ENCODE measurements at regions not wholly inside any gene's neighbourhood (a gene's known extent, or its start where the extent isn't known, plus 50 kb on each side); places are given as distances from the start of the nearest gene placed in this dataset.

DNA sequence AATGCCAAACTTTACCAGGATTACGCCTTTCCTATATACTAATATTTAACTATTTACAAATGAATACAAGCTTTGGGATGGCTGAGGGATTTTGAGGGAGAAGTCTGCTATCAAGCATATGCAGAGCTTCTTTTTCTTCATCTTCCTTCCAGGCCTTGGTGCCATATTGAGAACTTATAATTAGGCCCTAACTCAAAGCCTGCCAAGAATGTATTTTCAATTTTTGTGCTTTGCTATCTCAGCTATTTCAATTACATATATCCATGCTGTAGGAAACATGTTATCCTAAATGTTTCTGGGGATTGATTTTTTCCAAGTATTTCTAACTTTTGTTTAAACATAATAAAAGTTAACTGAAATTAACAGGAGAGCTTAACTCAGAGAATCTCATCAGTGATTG lies 425.0 kb upstream of the GRM7 start:
- DNase-seq (no peak), ATAC-seq (no peak)
- Histone ChIP-seq H3K36me3 (no peaks in the 10 kb centered on the region), H3K4me3 (no peak overlapping the region), H3K4me1 (no peaks in the 10 kb centered on the region), H3K27ac (no peak overlapping the region), H3K9me3 (peaks cover 0 to 10% of the 10 kb centered on the region in 2 donors), H3K27me3 (no peaks in the 10 kb centered on the region)
- intact Hi-C loops (cut with DNase I) = no loop called here
- TF ChIP-seq, protein P1, sequence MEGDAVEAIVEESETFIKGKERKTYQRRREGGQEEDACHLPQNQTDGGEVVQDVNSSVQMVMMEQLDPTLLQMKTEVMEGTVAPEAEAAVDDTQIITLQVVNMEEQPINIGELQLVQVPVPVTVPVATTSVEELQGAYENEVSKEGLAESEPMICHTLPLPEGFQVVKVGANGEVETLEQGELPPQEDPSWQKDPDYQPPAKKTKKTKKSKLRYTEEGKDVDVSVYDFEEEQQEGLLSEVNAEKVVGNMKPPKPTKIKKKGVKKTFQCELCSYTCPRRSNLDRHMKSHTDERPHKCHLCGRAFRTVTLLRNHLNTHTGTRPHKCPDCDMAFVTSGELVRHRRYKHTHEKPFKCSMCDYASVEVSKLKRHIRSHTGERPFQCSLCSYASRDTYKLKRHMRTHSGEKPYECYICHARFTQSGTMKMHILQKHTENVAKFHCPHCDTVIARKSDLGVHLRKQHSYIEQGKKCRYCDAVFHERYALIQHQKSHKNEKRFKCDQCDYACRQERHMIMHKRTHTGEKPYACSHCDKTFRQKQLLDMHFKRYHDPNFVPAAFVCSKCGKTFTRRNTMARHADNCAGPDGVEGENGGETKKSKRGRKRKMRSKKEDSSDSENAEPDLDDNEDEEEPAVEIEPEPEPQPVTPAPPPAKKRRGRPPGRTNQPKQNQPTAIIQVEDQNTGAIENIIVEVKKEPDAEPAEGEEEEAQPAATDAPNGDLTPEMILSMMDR (IDR thresholded peaks at IDR 0.05) = no peak

- Histone ChIP-seq H3K9me3 (peaks cover 0 to 10% of the 10 kb centered on the region in 2 donors), H3K36me3 (no peaks in the 10 kb centered on the region), H3K4me3 (no peak overlapping the region), H3K27me3 (no peaks in the 10 kb centered on the region), H3K27ac (no peak overlapping the region), H3K4me1 (no peaks in the 10 kb centered on the region)
- TF ChIP-seq, protein P1 (IDR thresholded peaks at IDR 0.05) = no peak
- DNase-seq (no peak), ATAC-seq (no peak)
- intact Hi-C loops (cut with DNase I) = no loop called here
Observed at GRCh38 chr3:6437631-6438030, 423.3 kb upstream of the GRM7 start.

DNA sequence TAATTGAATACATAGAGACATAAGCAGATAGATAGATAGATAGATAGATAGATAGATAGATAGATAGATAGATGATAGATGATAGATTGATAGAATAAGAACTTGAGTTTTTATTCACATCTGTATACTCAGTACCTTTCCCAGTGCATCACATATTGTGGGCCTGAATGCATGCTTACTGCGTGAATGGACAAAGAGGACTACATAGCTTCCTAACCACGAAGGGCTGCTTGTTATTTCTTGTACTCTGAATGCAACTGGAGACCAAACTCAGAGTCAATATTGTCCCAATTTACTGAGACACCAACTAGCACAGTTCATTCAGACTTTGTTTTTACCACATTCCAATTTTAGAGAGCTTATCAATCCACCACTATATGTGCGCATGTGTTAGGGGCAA lies 422.9 kb upstream of the GRM7 start:
- DNase-seq (no peak), ATAC-seq (no peak)
- Histone ChIP-seq H3K36me3 (no peaks in the 10 kb centered on the region), H3K4me3 (no peak overlapping the region), H3K4me1 (no peaks in the 10 kb centered on the region), H3K27me3 (no peaks in the 10 kb centered on the region), H3K9me3 (peaks cover 0 to 8% of the 10 kb centered on the region in 2 donors), H3K27ac (no peak overlapping the region)
- TF ChIP-seq, protein P1 (IDR thresholded peaks at IDR 0.05) = no peak
- intact Hi-C loops (cut with DNase I) = no loop called here

DNA sequence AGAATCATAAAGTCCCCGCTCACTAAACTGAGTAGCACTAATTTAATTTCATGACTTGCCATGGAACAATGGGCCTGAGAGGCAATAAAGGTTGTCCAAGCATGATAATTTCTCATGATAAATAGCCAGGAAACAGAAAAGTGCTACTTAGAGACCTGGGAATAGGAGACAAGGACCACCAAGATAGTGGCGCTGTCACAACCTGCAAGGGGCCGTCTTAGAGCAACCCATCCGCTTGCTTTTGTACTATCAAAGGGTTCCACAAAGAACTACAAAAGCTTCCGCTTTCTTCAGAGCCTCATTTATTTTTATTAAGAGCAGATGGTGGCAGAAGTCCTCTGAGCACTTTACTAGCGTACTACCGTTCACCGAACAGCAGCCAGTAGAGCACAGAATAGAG lies 421.7 kb upstream of the GRM7 start:
- no peak for DNase-seq
- H3K4me1 ChIP-seq = no peaks in the 10 kb centered on the region
- H3K4me3 ChIP-seq = no peak overlapping the region
- no peak for ATAC-seq
- H3K9me3 ChIP-seq = peaks cover 0 to 9% of the 10 kb centered on the region in 2 donors
- no peak overlapping the region for H3K27ac ChIP-seq
- TF ChIP-seq, protein P1 (IDR thresholded peaks at IDR 0.05) = no peak
- no peaks in the 10 kb centered on the region for H3K36me3 ChIP-seq
- intact Hi-C loops (cut with DNase I) = no loop called here
- no peaks in the 10 kb centered on the region for H3K27me3 ChIP-seq

GRCh38 chr3:6439824-6440223 lies 421.1 kb upstream of the GRM7 start:
- no peaks in the 10 kb centered on the region for H3K4me1 ChIP-seq
- intact Hi-C loops (cut with DNase I) = no loop called here

More at GRCh38 chr3:6439824-6440223, 421.1 kb upstream of the GRM7 start:
- H3K9me3 ChIP-seq = peaks cover 0 to 9% of the 10 kb centered on the region in 2 donors
- ATAC-seq (no peak), DNase-seq (no peak)
- TF ChIP-seq, protein P1 (IDR thresholded peaks at IDR 0.05) = no peak
- no peak overlapping the region for H3K4me3 ChIP-seq
- no peaks in the 10 kb centered on the region for H3K27me3 ChIP-seq
- no peaks in the 10 kb centered on the region for H3K36me3 ChIP-seq
- no peak overlapping the region for H3K27ac ChIP-seq
